Liver (tissue), 8 donors: ENCODE measurements at regions not wholly inside any gene's neighbourhood (a gene's known extent, or its start where the extent isn't known, plus 50 kb on each side); places are given as distances from the start of the nearest gene placed in this dataset.

Experiments used
- DNase-seq: peaks from one replicate; pipeline ENCODE4 v3.0.0-alpha.2; 2017; ENCODE audit warnings: low spot score
- H3K27ac ChIP-seq, 2 donors: one replicate each; pipeline ENCODE4 v1.7.0; 2013; ENCODE audit warnings: inconsistent platforms in 2 of 2, low read length in 2 of 2, control low read depth in 1 of 2, low read depth in 1 of 2, mild to moderate bottlenecking in 1 of 2
- H3K27me3 ChIP-seq, 4 donors: one replicate each; pipeline versions ENCODE4 v1.6.1 to v1.7.0; 2013; ENCODE audit warnings: low read length in 3 of 4, inconsistent platforms in 1 of 4, mild to moderate bottlenecking in 1 of 4, moderate library complexity in 1 of 4; ENCODE audit not compliant: control insufficient read depth in 4 of 4, insufficient read depth in 4 of 4
- H3K36me3 ChIP-seq, 4 donors: one replicate each; pipeline versions ENCODE4 v1.6.1 to v1.7.0; 2013; ENCODE audit warnings: low read length in 3 of 4, mild to moderate bottlenecking in 3 of 4, low read depth in 1 of 4, moderate library complexity in 1 of 4; ENCODE audit not compliant: control insufficient read depth in 4 of 4, insufficient read depth in 3 of 4
- H3K4me1 ChIP-seq, 4 donors: one replicate each; pipeline versions ENCODE4 v1.6.1 to v1.7.0; 2013; ENCODE audit warnings: low read length in 3 of 4, mild to moderate bottlenecking in 3 of 4, moderate library complexity in 1 of 4; ENCODE audit not compliant: control insufficient read depth in 4 of 4, insufficient read depth in 4 of 4
- H3K4me3 ChIP-seq, 3 donors: one replicate each; pipeline versions ENCODE4 v1.6.1 to v1.7.0; 2013; ENCODE audit warnings: low read length in 3 of 3, control low read depth in 1 of 3, low read depth in 1 of 3, mild to moderate bottlenecking in 1 of 3
- H3K9ac ChIP-seq, 2 donors: one replicate each; pipeline ENCODE4 v1.7.0; 2013; ENCODE audit warnings: low read length in 2 of 2, mild to moderate bottlenecking in 2 of 2, moderate library complexity in 2 of 2, control low read depth in 1 of 2, low read depth in 1 of 2
- H3K9me3 ChIP-seq, 4 donors: one replicate each; pipeline versions ENCODE4 v1.6.1 to v1.7.0; 2013; ENCODE audit warnings: low read length in 3 of 4; ENCODE audit not compliant: control insufficient read depth in 4 of 4
- ATF3 ChIP-seq: IDR thresholded peaks from 2 replicates; pipeline ENCODE4 v1.6.1; 2016; ENCODE audit warnings: antibody characterized with exemption
- CTCF ChIP-seq: fragments of 150-350 bp; IDR thresholded peaks from 2 replicates; pipeline ENCODE4 v1.5.1; 2017; ENCODE audit warnings: improper control_type of control experiment, low read depth, low read length; ENCODE audit not compliant: missing input control
- EGR1 ChIP-seq, 2 donors: IDR thresholded peaks; 2 replicates each; pipeline ENCODE4 v1.6.1; 2016 to 2018; ENCODE audit warnings: antibody characterized with exemption in 2 of 2, low read depth in 2 of 2
- FOXA1 ChIP-seq: IDR thresholded peaks from 2 replicates; pipeline ENCODE4 v1.6.1; 2016; ENCODE audit warnings: antibody characterized with exemption
- FOXA2 ChIP-seq: IDR thresholded peaks from 2 replicates; pipeline ENCODE4 v1.6.1; 2016; ENCODE audit warnings: antibody characterized with exemption
- GABPA ChIP-seq, 2 donors: IDR thresholded peaks in 1 of 2; conservative IDR thresholded peaks in 1 of 2; 2 replicates each; pipeline ENCODE4 v1.6.1; 2016; ENCODE audit warnings: antibody characterized with exemption in 2 of 2, mild to moderate bottlenecking in 1 of 2, moderate library complexity in 1 of 2
- HNF4A ChIP-seq, 2 donors: conservative IDR thresholded peaks; 2 replicates each; pipeline ENCODE4 v1.6.1; 2016; ENCODE audit warnings: antibody characterized with exemption in 2 of 2, mild to moderate bottlenecking in 2 of 2
- HNF4G ChIP-seq: IDR thresholded peaks from 2 replicates; pipeline ENCODE4 v1.6.1; 2016; ENCODE audit warnings: antibody characterized with exemption
- JUND ChIP-seq, 2 donors: IDR thresholded peaks; 2 replicates each; pipeline ENCODE4 v1.6.1; 2016; ENCODE audit warnings: antibody characterized with exemption in 2 of 2
- MAX ChIP-seq: IDR thresholded peaks from 2 replicates; pipeline ENCODE4 v1.6.1; 2016; ENCODE audit warnings: antibody characterized with exemption
- NR2F2 ChIP-seq: IDR thresholded peaks from 2 replicates; pipeline ENCODE4 v1.6.1; 2016; ENCODE audit warnings: antibody characterized with exemption
- RAD21 ChIP-seq, 2 donors: IDR thresholded peaks; 2 replicates each; pipeline ENCODE4 v1.6.1; 2016; ENCODE audit warnings: antibody characterized with exemption in 2 of 2, mild to moderate bottlenecking in 2 of 2
- REST ChIP-seq: IDR thresholded peaks from 2 replicates; pipeline ENCODE4 v1.6.1; 2016; ENCODE audit warnings: antibody characterized with exemption, mild to moderate bottlenecking
- RXRA ChIP-seq, 2 donors: IDR thresholded peaks; 2 replicates each; pipeline ENCODE4 v1.6.1; 2017 to 2018; ENCODE audit warnings: antibody characterized with exemption in 2 of 2, mild to moderate bottlenecking in 1 of 2
- SP1 ChIP-seq: IDR thresholded peaks from 2 replicates; pipeline ENCODE4 v1.6.1; 2018; ENCODE audit warnings: antibody characterized with exemption, mild to moderate bottlenecking
- TAF1 ChIP-seq: conservative IDR thresholded peaks from 2 replicates; pipeline ENCODE4 v1.6.1; 2016; ENCODE audit warnings: antibody characterized with exemption, mild to moderate bottlenecking
- YY1 ChIP-seq: IDR thresholded peaks from 2 replicates; pipeline ENCODE4 v1.6.1; 2016; ENCODE audit warnings: antibody characterized with exemption, mild to moderate bottlenecking
- ZBTB33 ChIP-seq: IDR thresholded peaks from 2 replicates; pipeline ENCODE4 v1.6.1; 2016; ENCODE audit warnings: antibody characterized with exemption
- WGBS: extraction: QIAGEN DNeasy Blood & Tissue Kit; methylation state at CpG from one replicate; pipeline ENCODE4 v1.1.7; 2013; 5-methylcytosine and 5-hydroxymethylcytosine counted together
- donor health status: healthy.
- donor health status: healthy.
- donor health status: healthy.
- donor health status: healthy.
- donor health status: healthy.

GRCh38 chr13:73138276-73138637 lies 79.5 kb downstream of the KLF5 start:
- WGBS = 41% methylated on average over 5 of the region's 5 CpGs
- H3K4me3 ChIP-seq = no peak overlapping the region
- H3K27ac ChIP-seq = no peak overlapping the region
- TF ChIP-seq NR2F2 (no peak), YY1 (no peak), REST (no peak), FOXA1 (no peak), RXRA (IDR thresholded peaks at IDR 0.05) (no peak), EGR1 (IDR thresholded peaks at IDR 0.05; ENCODE audit: low read depth in 2 of 2) (no peak), GABPA (IDR thresholded peaks at IDR 0.05 in 1 of 2, conservative IDR thresholded peaks at IDR 0.05 in 1 of 2) (no peak), JUND (IDR thresholded peaks at IDR 0.05) (no peak), HNF4A (conservative IDR thresholded peaks at IDR 0.05) (no peak)
- no peak overlapping the region for H3K9ac ChIP-seq
- H3K27me3 ChIP-seq = no peaks in the 10 kb centered on the region
- no peaks in the 10 kb centered on the region for H3K4me1 ChIP-seq
- no peaks in the 10 kb centered on the region for H3K36me3 ChIP-seq
- DNase-seq = no peak
- H3K9me3 ChIP-seq = no peaks in the 10 kb centered on the region

- Histone ChIP-seq H3K27me3 (no peaks in the 10 kb centered on the region), H3K36me3 (no peaks in the 10 kb centered on the region), H3K4me3 (no peak overlapping the region), H3K9me3 (no peaks in the 10 kb centered on the region), H3K4me1 (no peaks in the 10 kb centered on the region), H3K9ac (no peak overlapping the region), H3K27ac (no peak overlapping the region)
- no peak for DNase-seq
- WGBS = 85% methylated on average over 2 of the region's 2 CpGs
- TF ChIP-seq ATF3 (no peak), FOXA2 (no peak), CTCF (no peak), JUND (IDR thresholded peaks at IDR 0.05) (no peak), HNF4G (no peak), FOXA1 (no peak), YY1 (no peak), GABPA (IDR thresholded peaks at IDR 0.05 in 1 of 2, conservative IDR thresholded peaks at IDR 0.05 in 1 of 2) (no peak), EGR1 (IDR thresholded peaks at IDR 0.05; ENCODE audit: low read depth in 2 of 2) (no peak), ZBTB33 (no peak), RXRA (IDR thresholded peaks at IDR 0.05) (no peak), NR2F2 (no peak), SP1 (no peak), MAX (no peak), REST (no peak), TAF1 (no peak), RAD21 (IDR thresholded peaks at IDR 0.05) (no peak), HNF4A (conservative IDR thresholded peaks at IDR 0.05) (no peak)
Measured at GRCh38 chr13:73136776-73137175, 78.0 kb downstream of the KLF5 start.
